GM10266 (cell line): ENCODE measurements at regions not wholly inside any gene's neighbourhood (a gene's known extent, or its start where the extent isn't known, plus 50 kb on each side); places are given as distances from the start of the nearest gene placed in this dataset.

Experiments used
- DNase-seq: peaks from one replicate; pipeline ENCODE4 v3.0.0; 2012; ENCODE audit errors: extremely low spot score
- TF ChIP-seq, protein P1 (sequence below): IDR thresholded peaks from 2 replicates; pipeline ENCODE4 v1.5.1; 2012; ENCODE audit warnings: mild to moderate bottlenecking, low read depth; ENCODE audit not compliant: control insufficient read depth, insufficient read depth; ENCODE audit errors: missing control alignments

DNA sequence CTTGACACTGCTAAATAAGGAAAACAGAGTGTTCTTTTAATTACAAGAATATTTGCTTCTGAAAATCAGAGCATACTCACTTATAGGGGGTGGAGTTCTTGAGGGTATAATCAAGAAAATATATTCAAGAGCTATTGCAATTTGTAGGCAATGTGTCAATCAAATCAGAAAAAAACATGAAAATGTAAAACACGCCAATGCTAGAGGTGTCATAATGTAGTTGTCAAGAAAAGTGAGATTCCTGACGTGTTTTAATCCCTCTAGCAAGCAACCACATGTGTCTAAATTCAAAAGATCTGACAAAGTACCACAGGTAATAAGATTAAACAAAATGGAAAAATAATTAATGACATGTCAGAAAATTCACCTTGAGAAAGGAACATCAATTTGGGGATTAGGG, 1440.7 kb upstream of the RAG2 start:
- no peak for DNase-seq
- TF ChIP-seq, protein P1, sequence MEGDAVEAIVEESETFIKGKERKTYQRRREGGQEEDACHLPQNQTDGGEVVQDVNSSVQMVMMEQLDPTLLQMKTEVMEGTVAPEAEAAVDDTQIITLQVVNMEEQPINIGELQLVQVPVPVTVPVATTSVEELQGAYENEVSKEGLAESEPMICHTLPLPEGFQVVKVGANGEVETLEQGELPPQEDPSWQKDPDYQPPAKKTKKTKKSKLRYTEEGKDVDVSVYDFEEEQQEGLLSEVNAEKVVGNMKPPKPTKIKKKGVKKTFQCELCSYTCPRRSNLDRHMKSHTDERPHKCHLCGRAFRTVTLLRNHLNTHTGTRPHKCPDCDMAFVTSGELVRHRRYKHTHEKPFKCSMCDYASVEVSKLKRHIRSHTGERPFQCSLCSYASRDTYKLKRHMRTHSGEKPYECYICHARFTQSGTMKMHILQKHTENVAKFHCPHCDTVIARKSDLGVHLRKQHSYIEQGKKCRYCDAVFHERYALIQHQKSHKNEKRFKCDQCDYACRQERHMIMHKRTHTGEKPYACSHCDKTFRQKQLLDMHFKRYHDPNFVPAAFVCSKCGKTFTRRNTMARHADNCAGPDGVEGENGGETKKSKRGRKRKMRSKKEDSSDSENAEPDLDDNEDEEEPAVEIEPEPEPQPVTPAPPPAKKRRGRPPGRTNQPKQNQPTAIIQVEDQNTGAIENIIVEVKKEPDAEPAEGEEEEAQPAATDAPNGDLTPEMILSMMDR: no peak

DNA sequence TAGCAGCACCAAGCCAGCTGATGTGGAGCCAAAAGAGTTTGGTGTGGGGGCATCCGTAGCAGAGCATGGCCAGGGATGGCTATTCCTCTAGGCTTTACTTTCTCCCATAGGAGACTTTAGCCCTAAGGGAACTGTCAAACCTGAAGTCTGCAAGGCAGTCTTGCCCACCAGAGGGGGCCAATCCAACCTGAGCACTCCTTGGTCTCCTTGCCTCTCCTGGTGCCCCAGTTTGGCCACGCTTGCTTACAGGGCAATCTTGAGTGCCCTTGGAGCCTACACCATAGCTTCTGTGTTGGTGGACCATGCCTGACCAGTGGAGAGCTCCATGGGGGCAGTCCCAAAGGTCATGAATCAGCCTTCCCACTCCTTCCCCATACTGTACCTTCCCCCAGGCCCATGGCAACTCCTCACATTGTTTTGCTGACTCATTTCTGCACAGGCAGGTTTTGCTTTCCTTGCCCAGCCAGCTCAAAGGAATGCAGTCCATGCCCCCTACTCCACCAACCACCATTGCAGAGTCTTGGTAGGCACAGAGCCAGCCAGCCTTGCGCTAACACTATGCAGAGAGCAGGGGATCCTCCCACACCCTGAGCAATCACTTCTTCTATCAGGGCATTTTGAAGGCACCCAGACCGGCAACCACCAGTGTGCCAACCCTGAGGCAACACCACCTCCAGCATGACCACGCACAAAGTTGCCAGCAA, 1421.2 kb upstream of the RAG2 start:
- no peak for DNase-seq
- TF ChIP-seq, protein P1: no peak

DNA sequence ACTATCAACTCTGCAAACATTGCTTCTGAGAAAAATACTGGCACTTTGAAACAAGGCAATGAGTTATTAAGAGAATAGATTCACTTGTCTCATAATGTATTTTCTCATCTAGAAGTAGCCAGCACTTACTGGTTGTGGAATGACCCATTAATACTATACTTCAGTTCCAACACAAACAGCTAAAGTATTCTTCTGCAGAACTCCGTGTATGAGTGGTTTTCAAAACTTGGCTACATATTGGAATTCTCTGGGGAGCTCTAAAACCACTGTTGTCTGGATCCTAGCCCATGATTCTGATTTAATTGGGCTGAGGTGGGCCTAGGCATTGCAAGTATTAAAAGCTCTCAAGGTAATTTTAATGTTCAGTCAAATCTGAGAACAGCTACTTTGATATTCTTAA, 1416.4 kb upstream of the RAG2 start:
- DNase-seq: no peak
- TF ChIP-seq, protein P1: no peak

DNA sequence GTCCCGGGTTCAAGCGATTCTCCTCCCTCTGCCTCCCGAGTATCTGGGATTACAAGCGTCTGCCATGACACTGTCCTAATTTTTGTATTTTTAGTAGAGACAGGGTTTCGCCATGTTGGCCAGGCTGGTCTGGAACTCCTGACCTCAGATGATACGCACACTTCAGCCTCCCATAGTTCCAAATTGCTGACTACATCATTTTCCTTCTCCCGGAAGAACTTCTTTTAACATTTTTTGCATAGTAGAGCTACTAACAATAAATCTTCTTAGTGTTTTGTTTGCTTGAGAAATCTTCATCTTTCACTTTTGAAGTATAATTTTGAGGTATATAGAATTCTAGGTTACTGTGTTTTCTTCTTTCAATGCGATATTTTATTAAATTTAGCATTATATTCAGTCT, 1415.1 kb upstream of the RAG2 start:
- no peak for DNase-seq
- TF ChIP-seq, protein P1: no peak

DNA sequence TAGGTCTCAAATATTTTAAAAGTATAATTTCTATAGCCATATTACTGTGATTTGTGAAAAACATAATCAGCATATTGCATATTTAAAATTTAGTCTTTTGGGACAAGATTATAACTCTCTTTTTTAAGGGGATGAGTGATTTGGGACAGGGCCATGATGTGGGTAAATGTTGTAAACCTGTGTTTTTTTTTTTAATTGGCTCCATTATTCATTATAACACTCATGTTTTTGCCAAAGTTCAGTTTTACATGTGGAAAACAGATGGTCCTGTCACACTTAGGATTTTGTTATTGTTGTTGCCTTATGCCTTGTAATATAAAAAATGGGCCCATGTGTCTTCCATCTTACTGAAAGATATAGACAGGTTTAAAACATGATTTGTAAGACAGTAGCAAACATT, 1413.5 kb upstream of the RAG2 start:
- DNase-seq: no peak
- TF ChIP-seq, protein P1: no peak

DNA sequence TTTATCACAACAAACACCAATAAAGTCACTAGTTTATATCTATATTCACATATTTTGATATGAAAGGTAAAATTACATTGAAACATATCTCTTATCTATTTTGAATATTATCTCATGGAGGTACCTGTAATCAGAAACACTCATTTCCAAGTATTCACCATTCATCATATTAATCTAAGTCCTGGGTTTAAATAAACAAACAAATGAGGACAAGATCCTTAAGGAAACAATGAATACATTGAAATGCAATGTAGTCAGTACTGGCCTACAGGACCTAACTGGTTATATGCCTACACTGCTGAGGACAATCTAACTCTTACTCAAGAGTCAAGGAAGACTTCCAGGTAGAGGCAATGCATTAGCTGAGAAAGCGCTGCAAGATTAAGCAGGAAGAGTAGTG, 1411.9 kb upstream of the RAG2 start:
- TF ChIP-seq, protein P1: no peak
- no peak for DNase-seq

DNA sequence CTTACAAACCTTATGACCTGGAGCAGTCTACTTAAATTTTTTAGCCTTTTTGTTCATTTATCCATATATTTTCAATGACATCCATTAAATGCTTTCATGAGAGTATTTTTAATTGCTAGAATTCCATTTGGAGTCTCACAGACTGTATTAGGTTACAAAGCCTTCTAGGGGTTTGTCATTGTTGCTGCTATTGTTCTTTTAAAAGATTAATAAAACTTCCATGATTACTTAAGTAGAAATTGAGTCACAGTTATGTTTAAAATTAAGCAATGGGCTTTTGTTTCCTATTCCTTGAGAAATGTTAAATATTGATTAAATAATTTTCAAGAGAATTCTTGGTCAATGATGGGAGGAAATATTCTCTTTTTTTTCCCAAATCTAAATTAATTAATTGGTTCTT, 1408.4 kb upstream of the RAG2 start:
- DNase-seq: no peak
- TF ChIP-seq, protein P1: no peak
